H1 (cell line): ENCODE measurements at regions not wholly inside any gene's neighbourhood (a gene's known extent, or its start where the extent isn't known, plus 50 kb on each side); places are given as distances from the start of the nearest gene placed in this dataset.

Experiments used
- TF ChIP-seq, protein P1 (sequence below): fragments of 300-600 bp; sonication (generic); IDR thresholded peaks from 2 replicates; pipeline ENCODE4 v1.7.1; 2012; ENCODE audit warnings: low read length, moderate library complexity, mild to moderate bottlenecking, inconsistent platforms; ENCODE audit not compliant: insufficient replicate concordance

DNA sequence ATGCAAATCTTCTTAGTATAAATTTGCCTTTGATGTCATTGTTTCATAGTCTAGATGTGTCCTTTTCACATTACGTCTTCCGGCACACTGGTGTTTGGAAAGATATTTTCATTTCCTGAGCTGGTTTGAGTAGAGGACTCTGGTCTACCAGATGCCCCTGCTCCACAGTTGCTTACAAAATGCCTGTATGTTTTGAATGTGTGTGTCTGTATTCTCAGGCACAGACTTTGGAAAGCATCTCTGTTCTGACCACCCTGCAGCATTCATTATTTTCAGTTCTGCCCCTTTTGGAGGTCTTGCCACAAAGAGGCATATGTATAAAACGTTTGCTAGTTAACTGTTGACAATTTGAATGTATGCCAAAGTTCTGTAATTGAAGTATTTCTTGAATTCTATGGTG, 236.0 kb upstream of the GOLIM4 start (continued):
- TF ChIP-seq, protein P1, sequence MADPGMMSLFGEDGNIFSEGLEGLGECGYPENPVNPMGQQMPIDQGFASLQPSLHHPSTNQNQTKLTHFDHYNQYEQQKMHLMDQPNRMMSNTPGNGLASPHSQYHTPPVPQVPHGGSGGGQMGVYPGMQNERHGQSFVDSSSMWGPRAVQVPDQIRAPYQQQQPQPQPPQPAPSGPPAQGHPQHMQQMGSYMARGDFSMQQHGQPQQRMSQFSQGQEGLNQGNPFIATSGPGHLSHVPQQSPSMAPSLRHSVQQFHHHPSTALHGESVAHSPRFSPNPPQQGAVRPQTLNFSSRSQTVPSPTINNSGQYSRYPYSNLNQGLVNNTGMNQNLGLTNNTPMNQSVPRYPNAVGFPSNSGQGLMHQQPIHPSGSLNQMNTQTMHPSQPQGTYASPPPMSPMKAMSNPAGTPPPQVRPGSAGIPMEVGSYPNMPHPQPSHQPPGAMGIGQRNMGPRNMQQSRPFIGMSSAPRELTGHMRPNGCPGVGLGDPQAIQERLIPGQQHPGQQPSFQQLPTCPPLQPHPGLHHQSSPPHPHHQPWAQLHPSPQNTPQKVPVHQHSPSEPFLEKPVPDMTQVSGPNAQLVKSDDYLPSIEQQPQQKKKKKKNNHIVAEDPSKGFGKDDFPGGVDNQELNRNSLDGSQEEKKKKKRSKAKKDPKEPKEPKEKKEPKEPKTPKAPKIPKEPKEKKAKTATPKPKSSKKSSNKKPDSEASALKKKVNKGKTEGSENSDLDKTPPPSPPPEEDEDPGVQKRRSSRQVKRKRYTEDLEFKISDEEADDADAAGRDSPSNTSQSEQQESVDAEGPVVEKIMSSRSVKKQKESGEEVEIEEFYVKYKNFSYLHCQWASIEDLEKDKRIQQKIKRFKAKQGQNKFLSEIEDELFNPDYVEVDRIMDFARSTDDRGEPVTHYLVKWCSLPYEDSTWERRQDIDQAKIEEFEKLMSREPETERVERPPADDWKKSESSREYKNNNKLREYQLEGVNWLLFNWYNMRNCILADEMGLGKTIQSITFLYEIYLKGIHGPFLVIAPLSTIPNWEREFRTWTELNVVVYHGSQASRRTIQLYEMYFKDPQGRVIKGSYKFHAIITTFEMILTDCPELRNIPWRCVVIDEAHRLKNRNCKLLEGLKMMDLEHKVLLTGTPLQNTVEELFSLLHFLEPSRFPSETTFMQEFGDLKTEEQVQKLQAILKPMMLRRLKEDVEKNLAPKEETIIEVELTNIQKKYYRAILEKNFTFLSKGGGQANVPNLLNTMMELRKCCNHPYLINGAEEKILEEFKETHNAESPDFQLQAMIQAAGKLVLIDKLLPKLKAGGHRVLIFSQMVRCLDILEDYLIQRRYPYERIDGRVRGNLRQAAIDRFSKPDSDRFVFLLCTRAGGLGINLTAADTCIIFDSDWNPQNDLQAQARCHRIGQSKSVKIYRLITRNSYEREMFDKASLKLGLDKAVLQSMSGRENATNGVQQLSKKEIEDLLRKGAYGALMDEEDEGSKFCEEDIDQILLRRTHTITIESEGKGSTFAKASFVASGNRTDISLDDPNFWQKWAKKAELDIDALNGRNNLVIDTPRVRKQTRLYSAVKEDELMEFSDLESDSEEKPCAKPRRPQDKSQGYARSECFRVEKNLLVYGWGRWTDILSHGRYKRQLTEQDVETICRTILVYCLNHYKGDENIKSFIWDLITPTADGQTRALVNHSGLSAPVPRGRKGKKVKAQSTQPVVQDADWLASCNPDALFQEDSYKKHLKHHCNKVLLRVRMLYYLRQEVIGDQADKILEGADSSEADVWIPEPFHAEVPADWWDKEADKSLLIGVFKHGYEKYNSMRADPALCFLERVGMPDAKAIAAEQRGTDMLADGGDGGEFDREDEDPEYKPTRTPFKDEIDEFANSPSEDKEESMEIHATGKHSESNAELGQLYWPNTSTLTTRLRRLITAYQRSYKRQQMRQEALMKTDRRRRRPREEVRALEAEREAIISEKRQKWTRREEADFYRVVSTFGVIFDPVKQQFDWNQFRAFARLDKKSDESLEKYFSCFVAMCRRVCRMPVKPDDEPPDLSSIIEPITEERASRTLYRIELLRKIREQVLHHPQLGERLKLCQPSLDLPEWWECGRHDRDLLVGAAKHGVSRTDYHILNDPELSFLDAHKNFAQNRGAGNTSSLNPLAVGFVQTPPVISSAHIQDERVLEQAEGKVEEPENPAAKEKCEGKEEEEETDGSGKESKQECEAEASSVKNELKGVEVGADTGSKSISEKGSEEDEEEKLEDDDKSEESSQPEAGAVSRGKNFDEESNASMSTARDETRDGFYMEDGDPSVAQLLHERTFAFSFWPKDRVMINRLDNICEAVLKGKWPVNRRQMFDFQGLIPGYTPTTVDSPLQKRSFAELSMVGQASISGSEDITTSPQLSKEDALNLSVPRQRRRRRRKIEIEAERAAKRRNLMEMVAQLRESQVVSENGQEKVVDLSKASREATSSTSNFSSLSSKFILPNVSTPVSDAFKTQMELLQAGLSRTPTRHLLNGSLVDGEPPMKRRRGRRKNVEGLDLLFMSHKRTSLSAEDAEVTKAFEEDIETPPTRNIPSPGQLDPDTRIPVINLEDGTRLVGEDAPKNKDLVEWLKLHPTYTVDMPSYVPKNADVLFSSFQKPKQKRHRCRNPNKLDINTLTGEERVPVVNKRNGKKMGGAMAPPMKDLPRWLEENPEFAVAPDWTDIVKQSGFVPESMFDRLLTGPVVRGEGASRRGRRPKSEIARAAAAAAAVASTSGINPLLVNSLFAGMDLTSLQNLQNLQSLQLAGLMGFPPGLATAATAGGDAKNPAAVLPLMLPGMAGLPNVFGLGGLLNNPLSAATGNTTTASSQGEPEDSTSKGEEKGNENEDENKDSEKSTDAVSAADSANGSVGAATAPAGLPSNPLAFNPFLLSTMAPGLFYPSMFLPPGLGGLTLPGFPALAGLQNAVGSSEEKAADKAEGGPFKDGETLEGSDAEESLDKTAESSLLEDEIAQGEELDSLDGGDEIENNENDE: no peak
- TF ChIP-seq, all 59 proteins: peak for 0
